GM21526 (cell line): ENCODE measurements at regions not wholly inside any gene's neighbourhood (a gene's known extent, or its start where the extent isn't known, plus 50 kb on each side); places are given as distances from the start of the nearest gene placed in this dataset.
"Not testable (repeated sequence)": the region's sequence is repeated elsewhere in the genome, so short reads cannot be mapped to it uniquely, and the experiment has no call there.

Experiments
- ATAC-seq: cut with Tn5 transposase; IDR thresholded peaks from one replicate; pipeline ENCODE4 v1.9.1; 2021; ENCODE audit warnings: moderate library complexity; ENCODE audit not compliant: unreplicated experiment, low FRiP score

GRCh38 chr2:121059651-121060649, 225.1 kb downstream of the TFCP2L1 start:
- ATAC-seq = no peak

DNA sequence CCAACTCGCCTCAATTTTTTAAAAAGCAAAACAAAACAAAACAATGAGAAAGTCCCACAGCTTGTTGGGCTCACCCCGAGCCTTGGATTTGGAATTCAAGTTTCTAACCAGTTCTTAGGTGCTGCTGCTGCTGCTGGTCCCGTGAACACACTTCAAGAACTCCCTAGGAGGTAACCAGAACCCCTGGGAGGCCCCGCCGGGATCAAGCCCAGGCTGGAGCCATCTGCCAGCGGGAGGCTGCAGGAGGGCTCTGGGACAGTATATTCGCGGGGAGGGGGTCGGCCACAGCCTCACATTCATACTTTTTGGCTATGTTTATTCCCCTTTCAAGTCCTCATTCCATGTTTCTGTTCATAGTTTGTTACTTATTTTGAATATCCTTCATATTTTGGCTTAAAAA, 223.4 kb downstream of the TFCP2L1 start:
- no peak for ATAC-seq

GRCh38 chr2:121063471-121063870, 221.5 kb downstream of the TFCP2L1 start:
- ATAC-seq = no peak

- no peak for ATAC-seq
Measured at GRCh38 chr2:121064186-121064585, 220.8 kb downstream of the TFCP2L1 start.

GRCh38 chr2:121065239-121065638, 219.8 kb downstream of the TFCP2L1 start:
- ATAC-seq = no peak

- ATAC-seq = no peak
Measured at GRCh38 chr2:121066526-121066925, 218.5 kb downstream of the TFCP2L1 start.

GRCh38 chr2:121068851-121069250, 216.2 kb downstream of the TFCP2L1 start:
- ATAC-seq = no peak

DNA sequence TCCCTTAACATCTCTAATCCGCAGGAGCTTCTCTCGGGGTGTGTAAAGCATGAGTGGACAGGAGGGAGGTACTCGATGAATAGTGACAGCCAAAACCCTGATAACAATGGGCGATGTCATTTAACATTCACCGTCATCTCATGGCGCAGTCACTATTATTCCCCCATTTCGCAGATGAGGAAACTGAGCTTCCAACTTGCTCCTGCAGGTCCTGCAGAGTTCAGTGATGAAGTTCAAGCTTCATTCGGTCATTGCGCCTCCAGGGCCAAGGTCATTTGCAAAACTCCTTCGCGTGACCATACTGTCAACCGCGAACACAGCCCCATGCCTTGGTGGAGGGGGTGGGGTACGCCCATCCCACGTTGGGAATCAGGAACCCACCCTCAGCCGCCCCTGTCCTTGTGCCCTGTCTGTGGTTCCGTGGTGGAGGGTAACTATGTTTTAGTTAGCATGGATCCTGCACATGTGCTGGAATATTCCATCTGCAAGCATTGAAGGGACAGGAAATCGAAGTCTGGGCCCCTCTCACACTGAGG, 215.5 kb downstream of the TFCP2L1 start:
- ATAC-seq = no peak

- ATAC-seq = not testable (repeated sequence)
Measured at GRCh38 chr2:121070061-121070460, 214.9 kb downstream of the TFCP2L1 start.

DNA sequence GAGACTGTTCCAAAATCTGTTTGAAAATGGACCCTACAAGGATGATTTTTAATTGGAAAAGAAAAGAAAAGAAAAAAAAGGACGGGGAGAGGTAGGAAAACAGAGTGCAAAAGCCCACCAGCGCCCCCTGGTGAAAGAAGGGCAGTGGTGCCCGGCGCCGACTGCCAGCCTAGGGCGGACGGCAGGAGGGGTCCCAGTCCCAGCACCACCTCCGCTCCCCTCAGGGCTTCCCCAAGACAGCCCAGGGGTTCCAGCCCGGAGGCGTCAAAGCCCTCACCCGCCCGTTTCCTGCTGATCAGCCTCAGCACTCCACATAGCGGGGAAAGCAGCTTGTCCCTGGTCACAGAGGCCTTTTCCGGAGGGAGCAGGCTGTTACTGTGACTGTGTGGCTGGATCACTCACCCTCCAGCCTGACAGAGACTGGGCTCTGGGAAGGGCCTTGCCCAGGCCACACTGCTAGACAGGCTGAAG, 213.9 kb downstream of the TFCP2L1 start:
- ATAC-seq = no peak

- no peak for ATAC-seq
Measured at GRCh38 chr2:121072784-121073183, 212.2 kb downstream of the TFCP2L1 start.

GRCh38 chr2:121073320-121074210, 211.4 kb downstream of the TFCP2L1 start:
- ATAC-seq = no peak

DNA sequence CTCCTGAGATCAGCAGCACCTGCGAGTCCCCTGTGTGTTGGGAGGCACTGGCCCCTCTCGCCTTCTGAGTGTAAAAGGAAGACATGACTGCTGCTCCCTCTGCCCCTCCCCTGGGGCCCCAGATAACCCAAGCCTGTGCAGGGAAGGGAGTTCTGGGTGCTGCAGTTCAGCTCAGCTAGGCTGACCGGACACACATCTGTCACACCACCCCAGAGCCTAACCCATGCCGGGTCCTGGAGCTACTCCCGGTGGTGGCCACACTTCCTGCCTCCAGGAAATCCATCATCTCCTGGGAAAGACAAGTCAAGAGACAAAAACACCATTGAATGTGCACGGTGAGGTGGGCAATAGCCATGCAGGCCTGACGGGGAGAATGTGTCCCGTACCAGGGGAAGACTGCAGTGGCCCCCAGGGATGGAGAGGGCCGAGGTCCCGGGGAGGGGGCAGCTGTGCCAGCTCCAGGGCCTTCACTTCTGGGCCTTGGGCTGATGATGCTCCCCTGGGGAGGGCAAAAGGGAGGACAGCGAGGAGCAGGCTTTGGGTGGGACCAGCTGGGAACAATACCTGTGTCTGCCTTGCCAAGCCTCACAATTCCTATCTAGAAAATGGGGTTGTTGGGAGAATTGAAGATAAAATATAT, 210.6 kb downstream of the TFCP2L1 start:
- no peak for ATAC-seq

- ATAC-seq = no peak
Measured at GRCh38 chr2:121075006-121075551, 209.9 kb downstream of the TFCP2L1 start.

DNA sequence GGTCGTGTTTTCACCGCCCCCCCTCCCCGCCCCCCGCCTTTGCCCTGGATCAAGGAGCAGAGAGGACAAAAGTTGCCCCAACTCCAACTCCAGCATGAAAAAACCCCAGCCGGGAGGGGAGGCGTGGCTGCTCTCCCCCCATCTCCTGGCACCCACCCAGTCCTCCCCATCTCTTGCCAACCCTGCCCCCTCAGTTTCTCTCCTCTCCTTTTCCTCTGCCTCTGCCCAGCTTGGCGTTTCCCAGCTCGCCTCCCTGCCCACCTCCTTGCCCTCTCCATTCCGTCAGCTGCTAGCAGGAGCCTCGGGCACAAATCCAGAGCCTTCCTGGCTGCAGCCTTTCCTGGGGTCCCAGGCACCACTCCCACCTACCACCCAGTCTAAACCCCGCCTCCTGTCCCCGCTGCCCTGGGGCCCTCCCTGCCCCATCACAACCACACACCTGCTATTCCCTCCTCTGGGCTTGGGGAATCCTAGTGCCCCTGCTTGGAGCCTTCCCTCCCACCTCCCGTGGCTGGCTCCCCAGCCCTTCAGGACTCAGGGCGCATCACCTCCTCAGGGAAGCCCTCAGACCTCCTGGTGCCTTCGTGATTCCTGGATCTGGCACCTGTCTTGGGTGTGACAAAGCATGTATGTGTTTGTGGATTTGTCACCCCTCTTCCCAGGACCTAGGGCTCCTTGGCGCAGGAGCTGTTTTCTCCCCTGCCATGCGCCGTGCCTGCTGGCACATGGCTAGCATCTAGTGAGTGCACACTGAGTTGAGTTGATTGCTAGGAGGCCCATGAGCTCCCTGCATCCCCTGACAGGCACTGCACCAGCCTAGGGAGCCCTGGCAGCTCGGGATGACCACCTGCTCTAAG, 209.1 kb downstream of the TFCP2L1 start:
- ATAC-seq = no peak

GRCh38 chr2:121076498-121076820, 208.5 kb downstream of the TFCP2L1 start:
- no peak for ATAC-seq

GRCh38 chr2:121076885-121077549, 208.0 kb downstream of the TFCP2L1 start:
- ATAC-seq = peak; percentile 43

DNA sequence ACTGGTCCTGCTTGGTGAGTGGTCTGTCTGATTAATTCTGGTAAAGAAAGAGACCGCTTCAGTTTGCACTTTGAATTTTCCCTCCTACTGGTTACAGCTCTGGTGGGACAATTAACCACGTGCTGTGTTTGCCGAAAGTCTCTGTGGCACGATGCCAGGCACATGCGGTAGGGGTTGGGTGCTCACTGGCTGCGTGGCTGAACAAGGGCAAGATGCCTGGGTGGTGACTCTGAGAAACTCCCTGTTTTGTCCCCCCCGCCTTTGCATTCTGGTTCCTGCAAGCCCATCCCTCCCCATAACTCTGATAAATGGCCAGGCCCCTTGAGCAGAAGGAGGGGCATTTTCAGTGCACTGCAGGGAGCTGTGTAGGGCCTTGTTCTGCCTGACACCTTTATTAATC, 206.1 kb downstream of the TFCP2L1 start:
- ATAC-seq = no peak
